Upper lobe of right lung (tissue), 1 donor: ENCODE measurements at regions not wholly inside any gene's neighbourhood (a gene's known extent, or its start where the extent isn't known, plus 50 kb on each side); places are given as distances from the start of the nearest gene placed in this dataset.

Experiments used
- ATAC-seq: fragments of 200-7000 bp; cut with Tn5 transposase; one replicate; pipeline ENCODE4 v1.9.1; 2020; ENCODE audit warnings: mild to moderate bottlenecking, moderate library complexity
- DNase-seq: peaks from one replicate; pipeline ENCODE4 v3.0.0-alpha.2; 2020
- H3K27ac ChIP-seq: fragments of 200-600 bp; one replicate; pipeline ENCODE4 v1.8.0; 2022
- H3K27me3 ChIP-seq: fragments of 200-600 bp; one replicate; pipeline ENCODE4 v1.8.0; 2022; ENCODE audit warnings: mild to moderate bottlenecking
- H3K36me3 ChIP-seq: fragments of 200-600 bp; one replicate; pipeline ENCODE4 v1.8.0; 2022
- H3K4me1 ChIP-seq: fragments of 200-600 bp; one replicate; pipeline ENCODE4 v1.8.0; 2022
- H3K4me3 ChIP-seq: fragments of 200-600 bp; one replicate; pipeline ENCODE4 v1.8.0; 2022; ENCODE audit warnings: mild to moderate bottlenecking
- H3K9me3 ChIP-seq: fragments of 200-600 bp; one replicate; pipeline ENCODE4 v1.8.0; 2022
- intact Hi-C: fragments of 100-400 bp; cut with DNase I; formaldehyde crosslinking; loops from one replicate; pipeline ENCODE4 v1.11.0; 2022
- TF ChIP-seq, protein P1 (sequence below): fragments of 200-600 bp; IDR thresholded peaks from one replicate; pipeline ENCODE4 v1.8.0; 2022; ENCODE audit warnings: antibody characterized with exemption
- donor health status: DM: no; HTN: yes; CAD: no; lungs with severe emphysema.

DNA sequence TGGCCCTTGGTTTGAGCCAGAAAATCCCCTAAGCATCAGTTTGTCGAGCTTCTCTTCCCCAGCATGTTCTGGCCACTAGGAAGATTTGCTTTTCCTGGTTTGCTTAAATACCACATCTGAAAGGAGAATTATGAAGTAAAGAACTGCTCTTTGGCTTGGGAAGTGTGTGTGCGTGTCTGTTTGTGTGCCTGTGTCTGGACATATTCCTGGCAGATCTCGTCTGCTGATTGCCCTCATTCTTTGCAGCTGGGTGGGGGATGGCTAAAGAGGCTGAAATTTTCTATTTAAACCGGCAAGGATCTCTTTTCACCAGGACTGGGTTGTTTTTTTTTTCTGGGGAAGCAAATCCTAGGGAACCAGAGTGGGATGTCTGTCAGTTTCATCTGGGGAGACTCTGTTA lies 57.3 kb upstream of the MBOAT2 start:
- Histone ChIP-seq H3K27me3 (no peaks in the 10 kb centered on the region), H3K27ac (no peak overlapping the region), H3K4me3 (no peak overlapping the region), H3K9me3 (no peaks in the 10 kb centered on the region), H3K4me1 (no peaks in the 10 kb centered on the region), H3K36me3 (no peaks in the 10 kb centered on the region)
- intact Hi-C loops, result no loop called here
- ATAC-seq (no peak), DNase-seq (no peak)
- TF ChIP-seq, protein P1, sequence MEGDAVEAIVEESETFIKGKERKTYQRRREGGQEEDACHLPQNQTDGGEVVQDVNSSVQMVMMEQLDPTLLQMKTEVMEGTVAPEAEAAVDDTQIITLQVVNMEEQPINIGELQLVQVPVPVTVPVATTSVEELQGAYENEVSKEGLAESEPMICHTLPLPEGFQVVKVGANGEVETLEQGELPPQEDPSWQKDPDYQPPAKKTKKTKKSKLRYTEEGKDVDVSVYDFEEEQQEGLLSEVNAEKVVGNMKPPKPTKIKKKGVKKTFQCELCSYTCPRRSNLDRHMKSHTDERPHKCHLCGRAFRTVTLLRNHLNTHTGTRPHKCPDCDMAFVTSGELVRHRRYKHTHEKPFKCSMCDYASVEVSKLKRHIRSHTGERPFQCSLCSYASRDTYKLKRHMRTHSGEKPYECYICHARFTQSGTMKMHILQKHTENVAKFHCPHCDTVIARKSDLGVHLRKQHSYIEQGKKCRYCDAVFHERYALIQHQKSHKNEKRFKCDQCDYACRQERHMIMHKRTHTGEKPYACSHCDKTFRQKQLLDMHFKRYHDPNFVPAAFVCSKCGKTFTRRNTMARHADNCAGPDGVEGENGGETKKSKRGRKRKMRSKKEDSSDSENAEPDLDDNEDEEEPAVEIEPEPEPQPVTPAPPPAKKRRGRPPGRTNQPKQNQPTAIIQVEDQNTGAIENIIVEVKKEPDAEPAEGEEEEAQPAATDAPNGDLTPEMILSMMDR, result no peak

DNA sequence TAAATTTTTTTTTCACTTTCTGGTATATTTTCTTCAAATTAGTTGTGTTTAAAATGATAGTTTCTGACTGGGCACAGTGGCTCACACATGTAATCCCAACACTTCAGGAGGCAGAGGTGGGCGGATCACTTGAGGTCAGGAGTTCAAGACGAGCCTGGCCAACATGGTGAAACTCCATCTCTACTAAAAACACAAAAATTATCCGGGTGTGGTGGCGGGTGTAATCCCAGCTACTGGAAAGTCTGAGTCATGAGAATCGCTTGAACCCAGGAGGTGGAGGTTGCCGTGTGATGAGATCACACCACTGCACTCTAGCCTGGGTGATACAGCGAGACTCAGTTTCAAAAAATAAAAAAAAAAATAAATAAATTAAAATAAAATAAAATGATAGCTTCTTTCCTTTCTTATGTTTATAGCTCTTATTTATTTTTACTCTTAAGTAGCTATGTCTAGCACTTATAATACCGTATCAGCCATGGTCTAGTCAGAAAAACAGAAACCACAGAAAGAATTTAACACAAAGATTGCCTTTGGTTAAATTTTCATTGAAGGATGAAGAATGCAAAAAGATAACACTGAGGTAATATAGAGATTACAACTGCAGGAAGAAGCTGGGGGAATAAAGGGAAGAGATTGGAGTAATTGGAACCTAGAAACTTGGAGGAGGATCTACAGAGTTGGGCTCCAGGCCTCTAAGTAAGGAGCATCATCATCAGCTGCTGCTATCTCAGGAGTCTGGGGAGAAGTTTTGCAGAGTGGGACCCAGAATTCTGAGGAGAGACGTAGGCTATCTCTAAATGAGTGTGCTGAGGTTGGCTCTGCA lies 54.7 kb upstream of the MBOAT2 start:
- H3K27ac ChIP-seq, result no peak overlapping the region
- no peak for DNase-seq
- no peaks in the 10 kb centered on the region for H3K4me1 ChIP-seq
- no peak for ATAC-seq
- no peak overlapping the region for H3K4me3 ChIP-seq
- H3K36me3 ChIP-seq, result no peaks in the 10 kb centered on the region
- no peaks in the 10 kb centered on the region for H3K27me3 ChIP-seq
- TF ChIP-seq, protein P1, result no peak
- intact Hi-C loops, result no loop called here
- H3K9me3 ChIP-seq, result no peaks in the 10 kb centered on the region

DNA sequence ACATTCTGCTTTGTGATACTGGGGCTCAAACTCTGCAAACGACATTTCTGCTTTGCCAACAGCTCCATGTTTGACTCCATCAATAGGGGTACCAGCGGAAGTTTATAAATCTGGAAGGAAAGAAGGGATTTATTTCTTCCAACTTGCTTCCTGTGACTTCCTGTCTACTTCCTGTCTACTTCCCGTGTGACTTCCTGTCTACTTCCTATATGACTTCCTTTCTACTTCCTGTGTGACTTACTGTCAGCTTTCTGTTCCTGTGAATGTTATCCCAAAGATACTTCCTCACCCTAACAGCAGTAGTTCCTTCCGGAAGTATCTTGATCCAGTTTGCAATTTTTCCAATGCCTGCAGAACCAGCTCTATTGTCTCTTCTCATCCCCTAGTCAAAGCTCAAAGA lies 52.0 kb upstream of the MBOAT2 start:
- Histone ChIP-seq H3K27ac (no peak overlapping the region), H3K4me1 (no peaks in the 10 kb centered on the region), H3K9me3 (no peaks in the 10 kb centered on the region), H3K4me3 (no peak overlapping the region), H3K36me3 (no peaks in the 10 kb centered on the region), H3K27me3 (no peaks in the 10 kb centered on the region)
- DNase-seq, result no peak
- no peak for ATAC-seq
- TF ChIP-seq, protein P1, result no peak
- intact Hi-C loops, result no loop called here

DNA sequence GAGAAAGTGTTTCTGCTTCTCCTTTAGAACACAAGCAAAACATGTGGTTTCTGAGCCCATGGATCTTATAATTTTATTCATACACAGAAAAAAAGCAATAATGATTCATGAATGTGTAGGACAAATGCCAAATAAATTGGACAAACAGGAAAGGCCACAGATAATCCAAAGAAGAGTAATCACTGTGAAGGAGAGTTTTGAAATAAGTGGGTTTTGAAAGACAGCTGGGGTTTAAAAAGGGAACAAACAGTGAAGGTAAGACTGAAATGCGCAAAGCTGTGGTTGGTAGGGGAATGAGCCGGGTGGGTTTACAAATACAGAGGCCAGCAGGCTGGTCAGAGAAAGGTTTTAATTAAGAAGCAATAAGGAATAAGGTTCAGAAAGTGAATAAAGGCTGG lies 50.0 kb upstream of the MBOAT2 start:
- no peaks in the 10 kb centered on the region for H3K4me1 ChIP-seq

More for the DNA sequence above, 50.0 kb upstream of the MBOAT2 start:
- TF ChIP-seq, protein P1, result no peak
- no peak overlapping the region for H3K27ac ChIP-seq
- H3K9me3 ChIP-seq, result no peaks in the 10 kb centered on the region
- intact Hi-C loops, result no loop called here
- ATAC-seq (no peak), DNase-seq (no peak)
- no peaks in the 10 kb centered on the region for H3K27me3 ChIP-seq
- H3K36me3 ChIP-seq, result no peaks in the 10 kb centered on the region
- H3K4me3 ChIP-seq, result no peak overlapping the region
